ENCODE measurements at regions not wholly inside any gene's neighbourhood (a gene's known extent, or its start where the extent isn't known, plus 50 kb on each side); places are given as distances from the start of the nearest gene placed in this dataset.

DNA sequence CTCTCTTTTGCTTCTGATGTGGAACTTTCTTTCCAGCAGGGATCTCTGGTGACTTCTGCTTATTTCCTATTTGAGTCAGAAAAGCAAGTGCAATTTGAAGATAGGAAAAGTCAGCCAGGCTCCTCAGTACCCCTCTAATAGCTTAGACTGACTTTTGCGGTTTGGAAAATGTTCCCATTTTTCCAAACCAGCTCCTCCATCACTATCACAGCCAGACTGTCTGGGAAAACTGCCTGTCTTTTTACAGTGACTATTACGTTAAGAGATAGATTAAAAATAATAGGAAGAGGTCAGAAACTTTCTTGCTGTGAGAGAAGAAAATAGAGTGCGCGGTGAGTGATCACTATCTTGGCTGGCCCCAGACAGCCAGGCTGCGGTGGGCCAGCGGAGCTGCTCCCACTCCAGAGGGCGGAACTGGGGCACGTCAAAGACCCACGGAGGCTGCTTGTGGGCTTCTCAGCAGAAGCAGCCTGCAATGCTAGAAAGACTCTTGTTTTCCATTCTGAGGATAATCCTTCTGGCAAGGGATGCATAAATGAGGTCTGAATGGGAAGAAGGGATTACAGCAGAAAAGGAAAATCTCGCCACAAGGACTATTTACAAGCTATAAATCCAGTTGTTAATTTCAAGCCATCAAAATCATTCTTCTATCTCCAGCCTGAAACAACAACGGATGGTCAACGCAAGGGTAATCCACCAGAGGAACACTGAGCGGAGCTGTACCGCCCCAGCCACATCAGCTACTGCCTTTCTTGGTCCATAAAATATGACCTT, 151.0 kb upstream of the MSX2 start:
- TF ChIP-seq, protein P1, sequence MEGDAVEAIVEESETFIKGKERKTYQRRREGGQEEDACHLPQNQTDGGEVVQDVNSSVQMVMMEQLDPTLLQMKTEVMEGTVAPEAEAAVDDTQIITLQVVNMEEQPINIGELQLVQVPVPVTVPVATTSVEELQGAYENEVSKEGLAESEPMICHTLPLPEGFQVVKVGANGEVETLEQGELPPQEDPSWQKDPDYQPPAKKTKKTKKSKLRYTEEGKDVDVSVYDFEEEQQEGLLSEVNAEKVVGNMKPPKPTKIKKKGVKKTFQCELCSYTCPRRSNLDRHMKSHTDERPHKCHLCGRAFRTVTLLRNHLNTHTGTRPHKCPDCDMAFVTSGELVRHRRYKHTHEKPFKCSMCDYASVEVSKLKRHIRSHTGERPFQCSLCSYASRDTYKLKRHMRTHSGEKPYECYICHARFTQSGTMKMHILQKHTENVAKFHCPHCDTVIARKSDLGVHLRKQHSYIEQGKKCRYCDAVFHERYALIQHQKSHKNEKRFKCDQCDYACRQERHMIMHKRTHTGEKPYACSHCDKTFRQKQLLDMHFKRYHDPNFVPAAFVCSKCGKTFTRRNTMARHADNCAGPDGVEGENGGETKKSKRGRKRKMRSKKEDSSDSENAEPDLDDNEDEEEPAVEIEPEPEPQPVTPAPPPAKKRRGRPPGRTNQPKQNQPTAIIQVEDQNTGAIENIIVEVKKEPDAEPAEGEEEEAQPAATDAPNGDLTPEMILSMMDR (IDR thresholded peaks at IDR 0.05), result no peak
- no peak for TF ChIP-seq EP300 (IDR thresholded peaks at IDR 0.05)
- TF ChIP-seq POLR2A (IDR thresholded peaks at IDR 0.05), result no peak

Data from tibial nerve (tissue), 4 donors.